Activated naive CD4-positive, alpha-beta T cell treated with Interleukin-2 at 50 U/mL for 16 hours (primary cell): ENCODE measurements at regions not wholly inside any gene's neighbourhood (a gene's known extent, or its start where the extent isn't known, plus 50 kb on each side); places are given as distances from the start of the nearest gene placed in this dataset.
"Not testable (repeated sequence)": the region's sequence is repeated elsewhere in the genome, so short reads cannot be mapped to it uniquely, and the experiment has no call there.

Experiments
- DNase-seq: peaks from one replicate; pipeline ENCODE4 v3.0.0-alpha.2; 2020

DNA sequence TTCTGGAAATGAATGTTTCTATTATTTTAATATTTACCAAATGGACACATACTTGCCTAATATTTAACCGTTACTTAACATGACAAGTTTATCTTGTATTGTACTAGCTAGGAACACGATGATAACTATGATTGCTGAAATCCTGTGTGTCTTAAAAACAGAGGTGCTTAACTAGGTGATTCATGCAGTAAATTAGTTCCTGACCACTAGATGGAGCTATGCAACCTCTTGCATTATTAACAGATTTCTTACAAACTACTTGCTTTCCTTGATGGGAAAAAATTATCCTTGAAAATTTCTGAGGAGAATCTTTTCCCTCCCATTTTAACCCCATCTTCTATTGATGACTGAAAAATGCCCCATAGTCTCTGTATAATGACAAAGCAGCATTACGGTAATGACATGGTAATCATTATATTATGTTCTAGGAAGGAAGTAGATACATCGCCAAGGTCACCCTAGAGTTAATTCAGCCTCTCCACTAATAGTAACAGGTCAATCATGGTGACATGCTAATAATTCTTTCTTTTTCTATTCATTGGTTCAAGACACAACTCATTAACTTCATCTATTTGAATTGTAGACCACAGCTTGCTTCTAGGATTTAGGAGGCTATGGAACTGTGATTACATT is 844.2 kb downstream of the RAPGEF2 start:
- no peak for DNase-seq

DNA sequence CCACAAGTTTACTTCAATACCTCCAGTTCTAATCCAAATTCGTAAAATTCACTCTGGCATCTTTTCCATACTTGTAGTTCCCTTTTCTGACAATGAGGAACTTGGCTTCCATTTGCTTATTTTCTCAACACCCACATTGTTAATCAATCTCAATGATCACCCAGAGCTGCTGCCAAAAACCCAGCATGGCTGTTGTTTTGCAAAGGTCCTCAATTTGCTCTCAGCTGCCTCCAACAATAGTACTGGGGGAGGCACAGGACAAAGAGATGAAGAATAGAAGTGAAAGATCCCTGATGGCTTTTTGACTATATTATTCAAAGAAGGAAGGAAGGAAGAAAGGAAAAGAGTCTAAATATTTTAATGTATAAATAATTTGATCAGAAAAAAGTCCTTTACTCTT is 847.8 kb downstream of the RAPGEF2 start:
- no peak for DNase-seq

- DNase-seq = no peak
Observed at GRCh38 chr4:159966746-159967145, 863.9 kb downstream of the RAPGEF2 start.

GRCh38 chr4:159976871-159977482 is 874.1 kb downstream of the RAPGEF2 start:
- DNase-seq = not testable (repeated sequence)

DNA sequence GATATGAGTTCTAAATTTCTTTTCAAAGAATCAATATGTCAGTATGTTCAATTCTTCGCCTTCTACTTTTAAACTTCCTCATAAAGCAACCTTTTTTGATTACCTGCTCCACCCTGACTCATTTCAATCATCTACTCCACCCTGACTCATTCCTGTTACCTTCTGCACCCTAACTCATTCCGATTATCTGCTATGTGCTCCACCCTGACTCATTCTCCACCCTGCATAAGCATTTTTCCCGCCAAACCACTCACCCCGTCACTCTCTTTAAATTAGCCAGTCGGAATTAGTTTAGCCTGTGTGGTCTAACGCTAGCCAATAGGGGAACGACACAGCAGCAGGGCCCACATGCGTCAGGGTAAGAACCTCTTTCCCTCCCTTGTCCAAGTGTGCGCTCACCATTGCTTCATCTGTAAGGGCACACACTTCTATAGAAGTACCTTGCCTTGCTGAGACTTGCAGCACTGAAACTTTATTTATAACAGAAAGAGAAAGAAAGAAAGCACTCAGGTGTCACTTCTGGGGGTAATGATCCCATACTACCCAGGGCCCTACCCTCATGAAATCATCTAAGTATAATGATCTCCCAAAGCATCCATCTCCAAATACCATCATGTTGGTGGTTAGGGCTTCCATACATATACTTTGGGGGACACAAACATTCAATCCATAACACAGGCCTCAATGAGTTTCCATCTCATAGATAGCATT is 875.2 kb downstream of the RAPGEF2 start:
- DNase-seq = no peak

DNA sequence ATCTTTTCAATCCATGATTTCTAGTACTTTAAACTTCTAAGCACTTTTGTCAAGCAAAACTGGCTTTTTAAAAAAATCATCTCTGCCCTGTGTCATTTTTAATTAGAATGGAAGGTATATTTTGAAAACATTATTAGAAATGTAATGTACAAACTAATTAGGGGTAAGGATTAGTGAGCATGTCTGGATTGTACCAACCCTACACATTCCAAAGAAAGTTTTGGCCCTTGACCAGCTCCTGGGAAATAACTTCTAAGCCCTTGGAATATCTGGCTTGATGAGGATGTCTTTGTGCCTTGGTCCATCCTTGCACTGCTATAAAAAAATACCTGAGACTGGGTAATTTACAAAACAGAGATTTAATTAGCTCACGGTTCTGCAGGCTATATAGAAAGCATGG is 876.5 kb downstream of the RAPGEF2 start:
- DNase-seq = no peak

DNA sequence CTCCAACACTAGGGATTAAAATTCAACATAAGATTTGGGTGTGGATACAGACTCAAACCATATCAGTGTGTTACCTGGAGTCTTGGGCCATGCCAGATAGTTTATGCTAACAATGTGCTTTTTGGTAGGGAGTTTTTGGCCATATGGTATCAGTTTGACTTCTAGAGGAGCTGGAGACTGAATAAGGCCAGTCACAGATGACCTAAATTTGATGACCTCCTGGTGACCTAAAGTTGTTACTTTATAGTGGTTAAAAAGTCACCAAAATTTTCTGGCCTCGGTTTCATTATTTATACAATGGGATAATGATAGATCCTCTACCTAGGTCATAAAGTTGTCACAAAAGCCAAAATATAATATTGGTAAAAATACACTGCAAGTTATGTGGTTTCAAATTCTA is 877.1 kb downstream of the RAPGEF2 start:
- no peak for DNase-seq

- no peak for DNase-seq
Observed at GRCh38 chr4:159980826-159981468, 878.1 kb downstream of the RAPGEF2 start.

- no peak for DNase-seq
Observed at GRCh38 chr4:159981469-159981856, 878.6 kb downstream of the RAPGEF2 start.

DNA sequence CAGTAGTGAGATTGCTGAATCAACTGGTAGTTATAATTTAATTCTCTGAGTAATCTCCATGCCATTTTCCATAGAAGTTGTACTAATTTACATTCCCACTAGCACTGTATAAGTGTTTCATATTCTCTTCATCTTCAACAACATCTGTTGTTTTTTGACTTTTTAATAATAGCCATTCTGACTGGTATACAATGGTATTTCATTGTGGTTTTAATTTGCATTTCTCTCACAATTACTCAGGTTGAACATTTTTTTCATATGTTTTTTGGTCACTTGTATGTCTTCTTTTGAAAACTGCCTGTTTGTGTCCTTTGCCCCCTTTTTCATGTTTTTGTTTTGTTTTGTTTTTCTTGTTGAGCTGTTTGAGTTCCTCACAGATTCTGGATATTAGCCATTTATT is 880.2 kb downstream of the RAPGEF2 start:
- no peak for DNase-seq

DNA sequence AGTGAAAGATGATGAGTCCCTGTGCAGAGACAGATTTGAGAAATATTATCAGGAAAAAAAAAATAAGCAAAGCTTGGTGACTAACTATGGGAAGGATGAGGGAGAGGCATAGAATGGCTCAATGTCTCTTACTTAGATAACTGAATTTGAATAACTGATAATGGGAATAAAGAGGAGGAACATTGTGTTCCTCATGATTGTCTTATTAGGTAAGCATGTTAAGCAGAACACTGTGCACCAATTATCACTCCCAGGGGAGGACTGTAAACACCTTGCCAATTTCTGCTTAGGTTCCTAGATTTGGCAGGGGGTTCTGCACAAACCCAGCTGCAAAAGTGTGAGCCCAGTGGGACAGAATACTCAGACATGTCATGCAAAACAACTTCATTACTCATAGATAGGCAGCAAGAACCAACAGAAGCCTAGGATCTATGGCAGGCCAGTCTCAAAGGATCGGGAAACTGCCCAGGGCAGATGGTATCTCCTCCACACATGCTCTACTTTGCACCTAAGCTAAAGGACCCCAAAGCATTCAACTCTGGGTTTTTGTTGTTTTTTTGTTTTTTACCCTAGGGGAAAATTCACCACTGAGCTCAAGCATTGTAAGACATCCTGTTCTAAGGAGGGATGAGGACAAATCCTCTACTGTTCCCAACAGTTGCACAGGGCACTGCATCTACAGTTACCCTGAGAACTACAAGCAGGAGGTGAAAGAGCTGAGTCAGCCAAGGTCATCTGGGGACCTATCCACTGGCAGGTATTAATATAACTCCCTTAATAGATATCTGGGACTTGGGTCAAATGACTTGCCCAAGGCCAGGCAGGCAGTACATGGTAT is 907.0 kb downstream of the RAPGEF2 start:
- DNase-seq = no peak

DNA sequence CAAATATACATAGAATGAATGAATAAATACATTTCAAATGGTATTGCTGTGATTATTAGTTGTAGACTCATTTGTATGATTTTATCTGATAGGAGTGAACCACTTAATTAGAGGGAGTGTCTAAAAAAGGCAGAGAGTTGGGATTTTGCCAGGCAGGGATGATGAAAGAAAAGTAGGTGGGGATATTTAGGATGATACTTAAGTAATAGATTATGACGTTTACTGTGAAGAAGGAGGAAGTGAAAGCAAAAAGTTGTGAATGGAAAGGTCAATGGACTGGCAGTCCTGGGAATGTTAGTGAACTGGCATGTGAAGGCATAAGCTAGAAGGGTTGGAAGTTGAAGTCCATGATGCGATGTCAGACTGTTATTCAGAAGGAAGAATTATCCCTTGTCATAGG is 917.1 kb downstream of the RAPGEF2 start:
- DNase-seq = no peak

GRCh38 chr4:160020804-160021203 is 917.9 kb downstream of the RAPGEF2 start:
- DNase-seq = no peak

DNA sequence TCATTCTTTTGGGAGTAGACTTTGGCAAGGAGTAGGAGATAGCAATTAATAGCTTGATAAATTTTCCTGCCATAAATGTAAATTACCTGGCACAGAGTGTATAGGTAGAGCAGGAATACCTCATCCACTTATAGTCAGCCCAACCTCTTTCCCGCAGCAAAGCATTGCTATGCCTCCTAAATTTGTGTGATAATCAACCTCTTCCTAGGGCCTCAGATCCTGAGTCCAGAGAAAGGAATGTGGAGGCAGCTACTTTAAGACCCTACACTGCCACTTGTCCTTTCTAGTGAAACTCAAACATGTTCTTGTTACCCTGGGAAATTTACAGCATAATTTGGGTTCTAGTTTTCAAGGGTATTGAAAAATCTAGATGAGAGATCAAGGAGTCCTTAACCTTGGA is 919.0 kb downstream of the RAPGEF2 start:
- no peak for DNase-seq

GRCh38 chr4:160026721-160027120 is 923.8 kb downstream of the RAPGEF2 start:
- no peak for DNase-seq

GRCh38 chr4:160034501-160034900 is 931.6 kb downstream of the RAPGEF2 start:
- DNase-seq = no peak

DNA sequence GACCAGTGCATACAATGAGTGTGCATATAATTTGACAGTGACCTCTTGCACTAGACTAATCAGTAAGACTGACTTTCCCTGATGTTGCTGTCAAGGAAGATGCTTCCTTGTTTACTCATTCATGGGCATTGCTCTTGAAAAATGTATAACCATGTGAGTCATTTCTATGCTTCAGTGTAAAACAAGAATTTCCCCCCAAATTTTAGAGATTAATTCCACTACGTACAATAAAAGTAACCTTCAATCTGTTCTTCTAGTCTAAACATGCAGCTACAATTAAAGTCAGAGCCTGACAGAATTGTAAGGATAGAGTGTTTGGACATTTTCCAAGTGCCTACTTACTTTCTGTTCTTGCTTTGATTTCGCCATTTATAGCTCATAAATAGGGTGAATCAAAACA is 935.7 kb downstream of the RAPGEF2 start:
- DNase-seq = no peak

DNA sequence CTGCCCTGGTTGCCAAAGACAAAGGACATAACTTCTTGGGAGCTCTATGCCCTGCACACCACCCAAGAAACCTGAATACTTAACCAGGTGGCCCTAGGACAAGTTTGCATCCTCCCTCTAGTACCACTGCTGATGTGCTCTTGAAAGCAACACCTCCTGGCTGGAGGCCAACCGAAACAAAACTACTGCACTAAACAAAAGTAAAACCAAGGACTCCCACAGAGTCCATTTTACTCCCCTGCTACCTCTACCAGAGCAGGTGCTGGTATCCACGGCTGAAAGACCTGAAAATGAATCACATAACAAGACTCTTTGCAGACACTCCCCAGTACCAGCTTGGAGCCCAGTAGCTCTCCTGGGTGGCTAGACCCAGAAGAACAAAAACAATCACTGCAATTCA is 941.8 kb downstream of the RAPGEF2 start:
- DNase-seq = no peak

DNA sequence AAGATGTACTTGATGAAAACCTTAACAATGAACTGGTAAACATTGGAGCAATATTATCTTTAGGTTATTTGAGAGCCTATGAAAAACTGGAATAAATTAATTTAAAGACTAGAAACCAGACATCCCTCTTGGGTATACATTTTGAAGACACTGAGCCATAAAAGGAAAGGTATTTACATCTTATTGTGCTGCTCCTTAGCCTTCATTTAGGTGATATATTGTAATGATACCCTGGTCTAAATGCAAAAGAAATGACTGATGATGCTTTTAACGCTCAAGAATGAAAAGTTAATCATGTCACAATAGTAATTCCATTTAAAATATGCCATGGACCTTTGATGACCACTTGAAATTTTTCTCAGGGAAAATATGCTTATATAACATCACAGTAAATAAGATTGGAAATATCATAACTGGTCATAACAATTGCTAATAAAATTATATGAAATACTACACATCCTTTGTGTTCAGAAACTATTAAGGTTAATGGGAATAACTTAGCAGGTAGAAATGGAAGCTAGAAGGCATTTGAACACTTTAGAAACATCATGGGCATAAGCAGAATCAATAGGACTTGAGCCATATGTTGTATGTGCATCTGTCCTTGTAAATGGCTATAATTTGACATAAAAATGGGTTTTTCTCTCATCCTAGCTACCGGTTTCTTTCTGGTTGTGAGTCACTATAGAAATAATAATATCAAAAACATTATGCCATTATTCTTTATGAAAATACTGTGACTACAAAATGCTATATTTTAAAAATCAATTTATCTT is 979.7 kb downstream of the RAPGEF2 start:
- DNase-seq = no peak

DNA sequence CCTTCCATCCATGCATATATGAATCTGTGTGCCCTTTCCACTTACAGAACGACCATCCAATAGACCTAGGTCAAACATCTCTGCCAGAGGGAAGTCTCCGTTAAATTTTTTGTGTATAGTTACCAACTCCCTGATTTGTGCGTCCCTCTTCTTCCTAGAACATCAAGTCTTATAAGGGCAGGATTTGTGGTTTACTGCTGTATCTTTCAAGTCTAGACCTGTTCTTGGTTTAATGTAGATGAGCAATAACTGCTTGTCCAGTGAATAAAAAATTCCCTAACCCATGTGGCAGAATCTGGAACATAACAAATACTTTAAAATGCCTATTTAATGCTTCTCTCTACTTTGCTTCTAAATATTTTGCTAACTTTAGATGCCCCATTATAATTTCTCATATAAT is 988.8 kb downstream of the RAPGEF2 start:
- DNase-seq = no peak

DNA sequence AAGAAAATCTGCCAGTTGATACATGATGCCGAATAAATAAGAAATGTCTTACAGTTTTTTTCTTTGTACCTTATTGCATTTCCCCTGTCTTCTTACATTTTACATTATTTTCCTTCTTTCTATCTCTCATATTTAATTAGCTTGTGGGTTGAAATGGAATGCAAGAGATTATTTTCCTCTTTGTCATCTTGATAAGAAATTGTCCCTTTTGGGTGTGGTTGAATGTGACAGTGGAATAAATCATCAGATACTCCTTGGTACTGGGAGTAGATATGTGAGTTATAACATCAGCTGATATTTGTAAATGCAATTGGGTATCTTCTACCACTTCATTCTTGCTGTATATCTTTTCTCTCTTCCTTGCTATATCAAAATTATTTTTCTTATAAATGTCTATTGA is 997.4 kb downstream of the RAPGEF2 start:
- DNase-seq = no peak

DNA sequence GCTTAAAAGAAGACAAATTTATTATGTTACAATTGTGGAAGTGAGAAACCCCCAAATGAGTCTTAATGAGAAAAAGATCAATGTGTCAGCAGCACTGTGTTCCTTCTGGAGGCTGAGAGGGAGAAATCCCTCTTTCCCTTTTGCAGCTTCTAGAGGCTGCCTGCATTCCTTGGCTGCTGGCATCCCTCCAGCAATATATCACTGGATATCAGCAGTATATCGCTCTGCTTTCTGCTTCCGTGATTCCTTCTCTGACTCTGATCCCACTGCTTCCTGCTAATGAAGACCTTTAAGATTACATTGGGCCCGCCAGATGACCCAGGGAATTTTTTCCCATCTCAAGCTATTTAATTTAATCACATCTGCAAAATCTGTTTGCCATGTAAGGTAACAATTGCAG is 1008.0 kb downstream of the RAPGEF2 start:
- DNase-seq = no peak
